HG03521 (cell line): ENCODE measurements at regions not wholly inside any gene's neighbourhood (a gene's known extent, or its start where the extent isn't known, plus 50 kb on each side); places are given as distances from the start of the nearest gene placed in this dataset.
"Not testable (repeated sequence)": the region's sequence is repeated elsewhere in the genome, so short reads cannot be mapped to it uniquely, and the experiment has no call there.

ENCODE experiments used
- ATAC-seq: cut with Tn5 transposase; IDR thresholded peaks from one replicate; pipeline ENCODE4 v1.9.1; 2021; ENCODE audit warnings: mild to moderate bottlenecking, moderate library complexity; ENCODE audit not compliant: unreplicated experiment

GRCh38 chr2:36168115-36168514 is 187.5 kb upstream of the CRIM1 start:
- no peak for ATAC-seq

DNA sequence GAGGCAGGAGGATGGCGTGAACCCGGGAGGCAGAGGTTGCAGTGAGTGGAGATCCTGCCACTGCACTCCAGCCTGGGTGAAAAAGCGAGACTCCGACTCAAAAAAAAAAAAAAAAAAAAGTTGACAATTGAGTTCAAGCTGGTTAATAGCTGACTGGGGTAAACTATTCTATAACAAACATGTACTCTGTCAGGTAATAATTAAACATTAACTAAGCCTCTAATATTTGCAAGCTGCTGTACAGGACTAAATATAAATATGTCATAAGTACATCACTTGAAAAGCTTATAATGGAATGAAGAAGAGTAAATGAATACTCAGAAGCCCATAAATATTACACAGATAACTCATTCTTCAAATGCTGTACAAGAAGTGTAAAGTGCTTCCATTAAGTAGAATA is 190.4 kb upstream of the CRIM1 start:
- ATAC-seq: no peak

DNA sequence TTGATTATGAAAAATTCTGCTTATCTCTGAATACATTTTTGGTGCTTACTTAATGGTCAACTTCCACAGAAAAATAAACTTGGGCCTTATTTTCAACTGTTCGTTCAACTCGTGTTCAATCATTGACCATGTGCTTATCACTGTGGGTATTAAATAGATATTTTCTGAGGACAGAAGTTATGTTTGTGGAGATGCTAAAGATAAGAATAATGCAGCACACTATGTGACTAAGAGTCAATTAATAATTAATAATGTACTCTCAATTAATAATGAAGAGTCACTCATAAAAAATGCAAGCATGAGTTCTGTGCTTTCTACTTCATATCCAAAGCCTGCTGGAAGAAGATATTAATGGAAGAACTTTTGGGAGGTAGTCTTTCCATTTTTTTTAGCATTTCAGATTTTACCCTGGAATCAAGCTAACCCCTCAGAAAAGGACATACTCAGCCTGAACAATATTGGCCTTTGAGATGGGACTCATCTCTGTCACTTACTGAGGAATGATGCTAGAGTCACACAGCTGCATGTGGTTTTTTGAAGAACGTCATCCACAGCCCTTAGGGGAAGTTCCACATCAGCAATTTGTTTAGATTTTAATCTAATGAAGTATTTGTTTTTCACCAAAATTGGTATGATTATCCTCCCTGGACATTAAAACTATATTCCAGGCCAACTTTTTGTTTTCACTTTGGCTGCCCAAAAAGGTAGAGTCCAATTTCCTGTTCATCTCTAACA is 191.9 kb upstream of the CRIM1 start:
- ATAC-seq: no peak

DNA sequence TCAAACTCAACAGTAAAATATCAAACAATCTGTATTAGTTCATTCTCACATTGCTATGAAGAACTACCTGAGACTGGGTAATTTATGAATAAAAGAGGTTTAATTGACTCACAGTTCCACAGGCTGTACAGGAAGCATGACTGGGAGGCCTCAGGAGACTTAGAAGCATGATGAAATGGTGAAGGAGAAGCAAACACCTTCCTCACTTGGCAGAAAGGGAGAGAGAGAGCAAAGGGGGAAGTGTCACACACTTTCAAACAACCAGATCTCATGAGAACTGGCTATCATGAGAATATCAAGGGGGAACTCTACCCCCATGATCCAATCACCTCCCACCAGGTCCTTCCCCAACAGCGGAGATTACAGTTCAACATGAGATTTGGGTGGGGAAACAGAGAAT is 198.5 kb upstream of the CRIM1 start:
- not testable (repeated sequence) for ATAC-seq

DNA sequence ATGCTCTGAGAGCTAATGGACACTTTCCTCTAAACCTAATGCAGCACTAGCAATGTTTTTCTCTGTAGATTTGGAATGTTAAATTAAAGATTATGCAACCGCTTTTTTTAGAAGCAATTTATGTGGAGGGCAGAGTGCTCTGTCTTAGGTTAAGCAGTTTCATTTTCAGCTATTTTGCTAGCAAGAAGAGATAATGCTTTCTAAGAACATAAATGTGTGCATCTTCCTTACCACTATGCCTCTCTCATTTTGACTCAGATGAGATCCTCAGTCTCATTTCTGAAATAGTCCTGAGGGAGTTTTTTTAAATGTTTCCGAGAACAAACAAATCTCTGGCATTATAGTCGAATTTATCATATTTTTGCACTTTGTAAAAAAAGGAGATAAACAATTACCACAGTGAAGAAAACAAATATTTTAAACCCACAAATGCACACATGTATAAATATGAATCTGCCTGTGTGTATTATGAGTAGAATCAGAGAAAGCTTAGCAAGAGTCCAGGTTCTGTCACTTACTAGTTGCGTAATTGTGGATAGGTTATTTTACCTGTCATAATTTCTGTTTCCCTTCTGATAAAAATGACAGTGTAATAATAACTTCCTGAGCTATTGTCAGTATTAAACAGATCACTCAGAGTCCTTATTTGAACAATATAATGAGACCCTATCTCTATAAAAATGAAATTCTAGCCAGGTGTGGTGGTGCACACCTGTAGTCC is 207.7 kb upstream of the CRIM1 start:
- peak; percentile 78 for ATAC-seq

GRCh38 chr2:36146765-36147164 is 208.8 kb upstream of the CRIM1 start:
- no peak for ATAC-seq

DNA sequence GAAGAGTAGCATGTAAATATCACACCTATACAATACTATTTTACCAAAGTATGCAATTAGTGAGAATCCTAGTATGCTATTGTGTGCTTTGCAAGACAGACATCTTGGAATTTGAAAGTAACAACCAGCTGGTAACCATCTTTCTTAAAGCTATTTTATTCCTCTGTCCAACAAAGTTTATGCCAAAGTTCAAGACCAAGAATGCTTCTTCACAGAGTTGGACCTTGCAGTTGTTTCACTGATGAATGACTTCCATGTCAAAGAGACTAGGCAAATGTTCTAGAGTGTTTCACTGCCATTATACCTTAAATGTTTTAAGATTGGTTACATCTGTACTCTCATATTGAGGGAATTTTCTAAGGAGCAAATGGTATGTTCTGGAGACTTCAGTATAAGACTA is 215.2 kb upstream of the CRIM1 start:
- ATAC-seq: no peak

- ATAC-seq: no peak
These were observed 218.0 kb upstream of the CRIM1 start for GRCh38 chr2:36137612-36138011.

DNA sequence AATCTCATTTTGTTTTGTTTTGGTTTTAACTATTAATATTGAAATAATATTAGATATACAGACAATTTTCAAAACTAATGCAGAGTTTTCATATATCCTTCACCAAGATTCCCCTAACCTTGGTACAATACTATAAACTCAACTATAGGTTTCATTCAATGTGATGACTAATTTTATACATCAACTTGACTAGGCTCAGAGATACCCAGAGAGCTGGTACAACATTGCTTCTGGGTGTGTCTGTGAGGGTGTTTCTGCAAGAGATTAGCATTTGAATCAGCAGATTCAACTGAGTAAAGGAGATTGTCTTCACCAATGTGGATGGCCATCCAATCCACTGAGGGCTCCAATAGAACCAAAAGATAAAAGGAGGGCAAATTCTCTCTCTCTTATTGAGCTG is 221.3 kb upstream of the CRIM1 start:
- no peak for ATAC-seq

- ATAC-seq: no peak
These were observed 227.2 kb upstream of the CRIM1 start for GRCh38 chr2:36128359-36128758.

DNA sequence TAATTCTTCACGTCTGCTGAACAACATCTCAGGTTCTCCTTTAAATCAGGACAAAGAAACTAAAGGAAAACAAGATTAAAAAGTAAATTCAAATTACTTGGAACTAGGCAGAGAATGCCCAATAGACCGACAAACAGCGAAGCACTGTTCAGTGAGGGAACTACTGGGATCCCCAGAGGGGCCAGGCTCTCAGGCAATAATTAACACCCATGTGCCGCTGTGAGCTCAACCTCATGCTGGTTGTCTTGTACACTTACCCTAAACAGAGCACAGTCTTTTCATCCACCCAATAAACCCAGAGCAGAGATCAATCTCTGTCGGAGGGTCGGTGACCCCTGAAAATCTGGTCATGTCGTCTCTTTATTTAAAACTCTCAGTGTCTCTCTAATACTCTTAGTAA is 229.9 kb upstream of the CRIM1 start:
- ATAC-seq: no peak

DNA sequence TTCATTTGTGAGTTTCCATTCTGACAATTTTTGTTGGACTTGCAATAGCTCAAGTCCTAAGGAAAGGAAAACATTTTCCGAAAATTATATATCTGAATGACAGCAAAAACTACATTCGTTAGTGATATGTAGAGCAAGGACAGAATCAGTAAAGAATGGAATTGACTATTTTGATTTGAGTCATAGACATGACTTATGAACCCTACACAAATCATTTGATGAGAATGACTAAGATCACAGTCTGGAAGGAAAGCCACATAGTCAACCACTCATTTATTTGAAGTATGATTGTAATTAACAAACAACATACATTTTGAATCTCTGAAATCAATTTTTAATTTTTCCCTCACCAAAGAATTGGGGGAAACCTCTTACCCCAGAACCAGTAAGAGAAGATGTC is 231.6 kb upstream of the CRIM1 start:
- no peak for ATAC-seq

GRCh38 chr2:36097022-36097421 is 258.6 kb upstream of the CRIM1 start:
- ATAC-seq: no peak

DNA sequence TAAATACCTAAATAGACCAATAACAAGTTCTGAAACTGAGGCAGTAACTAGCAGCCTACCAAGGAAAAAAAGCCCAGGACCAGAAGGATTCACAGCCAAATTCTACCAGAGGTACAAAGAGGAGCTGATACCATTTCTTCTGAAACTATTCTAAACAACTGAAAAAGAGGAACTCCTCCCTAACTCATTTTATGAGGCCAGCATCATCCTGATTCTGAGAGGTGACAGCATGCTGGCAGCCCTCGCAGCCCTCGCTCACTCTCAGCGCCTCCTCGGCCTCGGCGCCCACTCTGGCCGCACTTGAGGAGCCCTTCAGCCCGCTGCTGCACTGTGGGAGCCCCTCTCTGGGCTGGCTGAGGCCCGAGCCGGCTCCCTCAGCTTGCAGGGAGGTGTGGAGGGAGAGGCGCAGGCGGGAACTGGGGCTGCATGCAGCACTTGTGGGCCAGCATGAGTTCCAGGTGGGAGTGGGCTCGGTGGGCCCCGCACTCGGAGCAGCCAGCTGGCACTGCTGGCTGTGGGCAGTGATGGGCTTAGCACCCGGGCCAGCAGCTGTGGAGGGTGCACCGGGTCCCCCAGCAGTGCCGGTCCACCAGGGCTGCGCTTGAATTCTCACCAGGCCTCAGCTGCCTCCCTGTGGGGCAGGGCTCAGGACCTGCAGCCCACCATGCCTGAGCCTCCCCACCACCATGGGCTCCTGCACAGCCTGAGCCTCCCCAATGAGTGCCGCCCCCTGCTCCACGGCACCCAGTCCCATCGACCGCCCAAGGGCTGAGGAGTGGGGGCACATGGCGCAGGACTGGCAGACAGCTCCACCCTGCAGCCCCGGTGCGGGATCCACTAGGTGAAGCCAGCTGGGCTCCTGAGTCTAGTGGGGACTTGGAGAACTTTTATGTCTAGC is 263.5 kb upstream of the CRIM1 start:
- ATAC-seq: not testable (repeated sequence)

DNA sequence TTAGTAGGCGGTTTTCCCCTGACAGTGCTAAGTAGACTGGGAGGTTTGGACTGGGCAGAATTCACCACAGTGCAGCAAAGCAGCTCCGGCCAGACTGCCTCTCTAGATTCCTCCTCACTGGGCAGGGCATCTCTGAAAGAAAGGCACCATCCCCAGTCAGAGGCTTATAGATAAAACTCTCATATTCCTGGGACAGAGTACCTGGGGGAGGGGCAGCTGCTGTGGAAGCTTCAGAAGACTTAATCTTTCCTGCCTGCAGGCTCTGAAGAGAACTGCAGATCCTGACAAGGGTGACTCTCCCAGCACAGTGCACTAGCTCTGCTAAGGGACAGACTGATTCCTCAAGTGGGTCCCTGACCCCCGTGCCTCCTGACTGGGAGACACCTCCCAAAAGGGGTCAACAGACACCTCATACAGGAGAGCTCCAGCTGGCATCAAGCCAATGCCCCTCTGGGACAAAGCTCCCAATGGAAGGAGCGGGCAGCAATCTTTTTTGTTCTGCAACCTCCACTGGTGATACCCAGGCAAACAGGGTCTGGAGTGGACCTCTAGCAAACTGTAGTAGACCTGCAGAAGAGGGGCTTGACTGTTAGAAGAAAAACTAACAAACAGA is 266.8 kb upstream of the CRIM1 start:
- ATAC-seq: no peak

GRCh38 chr2:36087344-36087743 is 268.2 kb upstream of the CRIM1 start:
- no peak for ATAC-seq

DNA sequence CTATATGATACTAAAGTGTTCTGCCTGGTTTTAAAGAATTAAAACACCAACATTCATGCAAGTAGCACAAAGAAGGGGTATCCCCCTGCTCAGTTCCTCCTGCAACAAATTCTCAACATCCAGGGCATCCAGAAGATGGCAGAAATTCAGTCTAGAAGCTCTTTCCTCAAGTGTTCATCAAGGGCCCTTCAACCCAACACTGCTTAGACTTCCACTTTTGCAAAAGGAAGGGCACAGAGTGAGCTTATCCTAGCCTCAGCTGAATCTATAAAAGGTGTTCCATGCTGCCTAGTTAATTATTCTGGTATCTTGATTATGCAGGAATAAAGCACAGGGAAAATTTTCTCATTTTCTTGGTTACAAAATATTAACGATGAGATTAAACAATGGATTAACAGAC is 275.8 kb upstream of the CRIM1 start:
- no peak for ATAC-seq

DNA sequence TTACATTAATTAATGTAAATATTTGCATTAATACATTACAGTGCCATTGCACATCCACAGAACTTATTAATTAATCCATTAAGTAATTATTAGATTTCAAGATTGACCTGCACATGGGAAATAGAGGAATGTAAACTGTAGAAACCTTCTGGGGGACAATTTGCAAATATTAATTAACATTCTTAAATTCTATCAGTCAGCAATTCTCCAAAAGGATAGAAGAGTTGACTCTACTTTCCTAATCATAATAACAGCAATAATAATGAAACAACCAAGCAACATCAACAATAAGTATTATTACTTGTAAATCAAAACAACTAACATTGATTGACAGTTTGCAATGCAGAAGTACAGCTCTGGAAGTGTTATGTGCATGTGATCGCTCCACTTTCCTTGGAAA is 281.6 kb upstream of the CRIM1 start:
- no peak for ATAC-seq

DNA sequence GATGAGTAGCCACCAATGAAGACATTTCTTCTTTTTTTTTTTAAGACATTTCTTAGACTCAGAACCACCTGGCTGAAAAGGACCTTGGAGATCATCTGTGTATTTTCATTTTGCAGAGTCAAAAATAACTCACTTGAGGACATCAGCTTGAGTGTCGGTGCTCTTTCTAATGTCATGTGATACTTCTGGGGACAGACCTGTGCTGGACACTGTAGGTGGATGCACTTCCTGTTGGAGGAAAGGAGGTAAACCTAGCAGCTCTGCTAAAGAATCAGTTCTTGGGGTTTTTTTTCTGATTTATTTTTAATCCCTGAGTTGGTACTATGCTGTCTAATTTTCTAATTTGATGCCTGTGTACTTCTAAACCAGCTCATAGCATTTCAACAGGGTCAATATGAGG is 283.9 kb upstream of the CRIM1 start:
- ATAC-seq: no peak

- ATAC-seq: no peak
These were observed 286.5 kb upstream of the CRIM1 start for GRCh38 chr2:36069074-36069473.

GRCh38 chr2:36068086-36068485 is 287.5 kb upstream of the CRIM1 start:
- ATAC-seq: no peak
